AG04449 (cell line): ENCODE measurements at regions not wholly inside any gene's neighbourhood (a gene's known extent, or its start where the extent isn't known, plus 50 kb on each side); places are given as distances from the start of the nearest gene placed in this dataset.

Source experiments
- CTCF ChIA-PET: fragments of 350-600 bp; formaldehyde crosslinking; extraction: SDS; loops from one replicate; lab custom pipeline; 2021; ENCODE audit warnings: antibody characterized with exemption; lab: Yijun Ruan, JAX
- POLR2A ChIA-PET: fragments of 400-600, 350-600 bp; formaldehyde crosslinking; extraction: SDS; loops from one replicate; lab custom pipeline; 2020; ENCODE audit warnings: antibody characterized with exemption, inconsistent platforms; lab: Yijun Ruan, JAX
- DNase-seq: peaks from one replicate; pipeline ENCODE4 v3.0.0-alpha.2; 2010; ENCODE audit warnings: low read depth, low spot score
- H3K4me3 ChIP-seq: 2 replicates; pipeline ENCODE4 v1.5.1; 2011; ENCODE audit warnings: low read depth, mild to moderate bottlenecking, control low read depth, low read length
- TF ChIP-seq, protein P1 (sequence below): IDR thresholded peaks from one replicate; pipeline ENCODE4 v1.5.1; 2011; ENCODE audit warnings: mild to moderate bottlenecking, moderate library complexity, low read length, control low read depth, inconsistent platforms; ENCODE audit not compliant: insufficient read depth; ENCODE audit errors: missing control alignments

DNA sequence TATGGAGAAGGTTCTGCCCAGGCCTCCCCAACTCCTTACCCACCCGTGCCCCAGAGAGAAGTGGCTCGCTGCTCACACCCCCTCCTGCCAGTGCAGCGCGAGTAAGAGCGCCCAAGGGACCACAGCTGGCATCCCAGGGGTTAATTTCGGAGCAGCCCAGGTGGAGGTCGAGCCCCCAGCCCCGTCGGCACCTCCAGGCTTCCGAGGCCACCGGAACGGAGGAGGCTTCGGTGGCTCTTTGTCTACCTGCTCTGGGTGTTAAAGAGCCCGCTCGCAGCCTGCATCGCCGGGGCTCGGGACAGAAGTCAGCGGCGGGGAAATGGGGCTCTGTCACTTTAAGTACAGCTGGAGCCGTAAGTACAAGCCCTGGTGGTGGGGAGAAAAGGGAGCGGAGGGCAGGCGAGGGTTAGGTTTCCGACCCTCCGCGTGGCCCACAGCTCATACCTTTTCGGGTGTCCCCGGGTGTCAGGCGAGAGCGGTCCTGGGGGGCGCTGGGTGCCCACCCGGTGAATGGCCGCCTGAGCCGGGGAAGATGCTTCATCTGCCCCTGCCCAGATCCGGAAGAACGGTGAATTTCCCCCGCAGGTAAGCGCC lies 89.4 kb upstream of the IPO9 start:
- TF ChIP-seq, protein P1, sequence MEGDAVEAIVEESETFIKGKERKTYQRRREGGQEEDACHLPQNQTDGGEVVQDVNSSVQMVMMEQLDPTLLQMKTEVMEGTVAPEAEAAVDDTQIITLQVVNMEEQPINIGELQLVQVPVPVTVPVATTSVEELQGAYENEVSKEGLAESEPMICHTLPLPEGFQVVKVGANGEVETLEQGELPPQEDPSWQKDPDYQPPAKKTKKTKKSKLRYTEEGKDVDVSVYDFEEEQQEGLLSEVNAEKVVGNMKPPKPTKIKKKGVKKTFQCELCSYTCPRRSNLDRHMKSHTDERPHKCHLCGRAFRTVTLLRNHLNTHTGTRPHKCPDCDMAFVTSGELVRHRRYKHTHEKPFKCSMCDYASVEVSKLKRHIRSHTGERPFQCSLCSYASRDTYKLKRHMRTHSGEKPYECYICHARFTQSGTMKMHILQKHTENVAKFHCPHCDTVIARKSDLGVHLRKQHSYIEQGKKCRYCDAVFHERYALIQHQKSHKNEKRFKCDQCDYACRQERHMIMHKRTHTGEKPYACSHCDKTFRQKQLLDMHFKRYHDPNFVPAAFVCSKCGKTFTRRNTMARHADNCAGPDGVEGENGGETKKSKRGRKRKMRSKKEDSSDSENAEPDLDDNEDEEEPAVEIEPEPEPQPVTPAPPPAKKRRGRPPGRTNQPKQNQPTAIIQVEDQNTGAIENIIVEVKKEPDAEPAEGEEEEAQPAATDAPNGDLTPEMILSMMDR = no peak
- peak overlapping the region; percentile 76 for H3K4me3 ChIP-seq
- CTCF ChIA-PET = interaction anchor here (1.2 to 4.8 kb wide), 6 partner anchors 16 to 54 kb away, joined by 3 to 24 read pairs (median 5); no protein-coding TSS in a partner anchor
- POLR2A ChIA-PET = interaction anchor here (0.6 kb wide), 1 partner anchor 89 kb away, joined by 3 read pairs; the partner anchor contains the start of gene IPO9
- no peak for DNase-seq

DNA sequence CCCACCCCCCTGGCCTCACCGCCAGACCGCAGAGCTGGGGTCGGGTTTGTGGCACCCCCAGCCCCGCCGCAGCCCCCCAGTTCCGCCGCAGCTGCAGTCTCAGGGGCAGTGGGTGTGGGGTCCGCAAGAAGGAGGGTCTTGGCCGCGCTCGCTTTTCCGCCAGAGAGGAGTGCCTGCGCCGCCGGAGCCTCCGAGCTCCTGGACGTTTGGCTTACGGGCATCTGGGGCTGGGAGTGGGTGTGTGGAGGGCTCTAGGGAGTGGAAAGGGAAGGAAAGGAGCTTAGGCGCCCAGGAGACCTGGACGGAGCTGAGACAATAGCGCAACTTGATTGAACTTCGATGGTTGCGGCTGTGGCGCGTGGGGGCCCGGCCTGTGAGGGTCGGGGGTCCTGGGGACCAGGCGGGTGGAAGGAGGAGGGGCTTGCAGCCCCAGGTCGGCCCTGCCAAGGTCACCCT lies 88.8 kb upstream of the IPO9 start:
- ChIA-PET CTCF (interaction anchor here (1.2 to 4.8 kb wide), 6 partner anchors 16 to 54 kb away, joined by 3 to 24 read pairs (median 5); no protein-coding TSS in a partner anchor), POLR2A (interaction anchor here (0.5 to 0.6 kb wide), 2 partner anchors 67 to 89 kb away, joined by 3 read pairs; partner anchors contain the start of gene IPO9)
- TF ChIP-seq, protein P1 = no peak
- H3K4me3 ChIP-seq = peak overlapping the region; percentile 76
- no peak for DNase-seq

DNA sequence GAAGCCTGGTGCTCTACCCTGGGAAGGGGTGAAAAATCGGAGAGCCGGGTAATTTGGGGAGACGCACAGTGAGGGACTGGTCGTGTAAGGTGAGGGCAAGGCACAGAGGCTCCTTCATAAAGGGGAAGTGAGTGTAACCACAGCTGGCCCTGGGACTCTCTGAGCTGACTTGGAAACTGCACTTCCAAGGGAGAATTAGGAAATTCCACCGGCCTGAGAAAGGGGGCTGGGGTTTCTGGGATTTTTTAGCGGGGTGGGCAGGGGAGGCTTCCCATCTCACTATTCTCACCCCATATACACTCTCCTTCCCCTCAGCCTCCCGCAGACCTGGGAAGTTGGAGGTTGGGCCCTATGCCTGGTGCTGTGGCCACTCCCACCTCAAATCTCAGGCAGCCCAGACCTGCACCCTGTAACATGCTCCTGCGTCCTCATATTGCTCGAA lies 88.3 kb upstream of the IPO9 start:
- DNase-seq = no peak
- ChIA-PET POLR2A (interaction anchor here (0.5 kb wide), 1 partner anchor 68 kb away, joined by 3 read pairs; no protein-coding TSS in a partner anchor), CTCF (interaction anchor here (1.2 to 1.6 kb wide), 4 partner anchors 17 to 49 kb away, joined by 3 to 7 read pairs (median 5); no protein-coding TSS in a partner anchor)
- TF ChIP-seq, protein P1 = no peak
- H3K4me3 ChIP-seq = peak overlapping the region; percentile 76

DNA sequence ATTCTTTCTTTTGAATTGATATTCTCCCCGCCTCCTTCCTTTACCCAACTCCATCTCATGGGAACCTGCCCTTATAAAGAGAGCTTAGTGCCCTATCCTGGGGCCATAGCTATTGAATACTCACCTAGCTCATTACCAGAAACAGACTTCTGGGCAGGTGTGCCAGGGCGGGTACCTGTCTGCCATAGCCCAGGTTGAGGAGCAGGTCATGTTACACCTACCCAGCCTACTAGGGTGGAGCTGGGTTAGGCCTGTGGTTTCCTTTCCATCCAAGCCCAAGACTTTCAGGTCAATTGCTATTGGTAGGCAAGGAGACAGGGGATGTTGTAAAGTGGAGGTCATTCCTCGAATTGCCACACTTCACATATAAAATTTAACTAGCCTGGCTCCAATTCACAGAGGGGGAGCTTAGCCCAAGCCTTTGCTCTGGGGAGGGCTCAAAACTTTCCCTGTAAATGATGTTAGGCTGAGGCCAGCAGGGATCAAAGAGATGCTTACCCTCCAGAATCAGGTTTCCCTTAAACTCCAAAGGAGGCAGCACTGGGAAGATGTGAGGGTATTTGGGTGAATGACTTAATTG lies 87.1 kb upstream of the IPO9 start:
- H3K4me3 ChIP-seq = peak overlapping the region; percentile 76
- TF ChIP-seq, protein P1 = no peak
- ChIA-PET CTCF (interaction anchor here (1.1 to 3.4 kb wide), 4 partner anchors 8 to 211 kb away, joined by 3 to 22 read pairs (median 6); no protein-coding TSS in a partner anchor), POLR2A (no interaction called here)
- DNase-seq = no peak

DNA sequence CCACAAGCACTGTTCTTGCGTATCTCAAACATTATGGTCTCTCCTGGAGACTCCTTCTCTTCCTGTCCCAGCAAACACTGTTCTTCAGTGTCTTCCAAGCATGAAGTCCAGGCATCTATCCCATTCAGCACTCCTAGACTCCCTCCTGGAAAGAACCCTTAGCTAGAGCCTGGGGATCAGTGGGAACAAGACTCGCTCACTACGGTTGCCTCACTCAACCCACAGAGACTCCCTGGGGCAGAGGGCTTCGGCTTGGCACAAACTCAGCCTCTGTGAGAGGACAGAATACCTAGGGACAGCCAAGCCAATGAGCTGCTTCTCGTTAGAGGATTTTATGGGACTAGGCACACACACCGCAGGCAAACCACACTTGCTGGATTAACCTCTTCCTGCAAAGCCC lies 86.5 kb upstream of the IPO9 start:
- TF ChIP-seq, protein P1 = no peak
- DNase-seq = no peak
- peak overlapping the region; percentile 27 for H3K4me3 ChIP-seq
- ChIA-PET CTCF (interaction anchor here (1.1 to 3.4 kb wide), 8 partner anchors 9 to 230 kb away, joined by 3 to 22 read pairs (median 3); no protein-coding TSS in a partner anchor), POLR2A (no interaction called here)
